ENCODE measurements at regions not wholly inside any gene's neighbourhood (a gene's known extent, or its start where the extent isn't known, plus 50 kb on each side); places are given as distances from the start of the nearest gene placed in this dataset.

- TF ChIP-seq CTCF (IDR thresholded peaks at IDR 0.05; ENCODE audit: insufficient read depth, low read length, poor library complexity, severe bottlenecking), result no peak
- no peaks in the 10 kb centered on the region for H3K36me3 ChIP-seq (ENCODE audit: control insufficient read depth, insufficient read depth, low read length)
- DNase-seq (ENCODE audit: low read depth), result no peak
- no peak overlapping the region for H3K4me3 ChIP-seq (ENCODE audit: low read depth, low read length)
- no peaks in the 10 kb centered on the region for H3K27me3 ChIP-seq (ENCODE audit: control insufficient read depth, insufficient read depth, low read length)
Measured at GRCh38 chr4:184575306-184575705, 73.9 kb downstream of the CASP3 start.

GRCh38 chr4:184574861-184575260, 74.4 kb downstream of the CASP3 start:
- H3K4me3 ChIP-seq (ENCODE audit: low read depth, low read length), result no peak overlapping the region
- H3K27me3 ChIP-seq (ENCODE audit: control insufficient read depth, insufficient read depth, low read length), result no peaks in the 10 kb centered on the region
- no peak for TF ChIP-seq CTCF (IDR thresholded peaks at IDR 0.05; ENCODE audit: insufficient read depth, low read length, poor library complexity, severe bottlenecking)
- DNase-seq (ENCODE audit: low read depth), result no peak
- H3K36me3 ChIP-seq (ENCODE audit: control insufficient read depth, insufficient read depth, low read length), result no peaks in the 10 kb centered on the region

- no peak for DNase-seq (ENCODE audit: low read depth)
- Histone ChIP-seq H3K27me3 (ENCODE audit: control insufficient read depth, insufficient read depth, low read length) (no peaks in the 10 kb centered on the region), H3K4me3 (ENCODE audit: low read depth, low read length) (no peak overlapping the region), H3K36me3 (ENCODE audit: control insufficient read depth, insufficient read depth, low read length) (no peaks in the 10 kb centered on the region)
- no peak for TF ChIP-seq CTCF (IDR thresholded peaks at IDR 0.05; ENCODE audit: insufficient read depth, low read length, poor library complexity, severe bottlenecking)
Measured at GRCh38 chr4:184573701-184574100, 75.5 kb downstream of the CASP3 start.

- DNase-seq (ENCODE audit: low read depth), result no peak
- Histone ChIP-seq H3K4me3 (ENCODE audit: low read depth, low read length) (no peak overlapping the region), H3K27me3 (ENCODE audit: control insufficient read depth, insufficient read depth, low read length) (no peaks in the 10 kb centered on the region), H3K36me3 (ENCODE audit: control insufficient read depth, insufficient read depth, low read length) (no peaks in the 10 kb centered on the region)
- TF ChIP-seq CTCF (IDR thresholded peaks at IDR 0.05; ENCODE audit: insufficient read depth, low read length, poor library complexity, severe bottlenecking), result no peak
Measured at GRCh38 chr4:184568770-184569169, 80.5 kb downstream of the CASP3 start.

GRCh38 chr4:184563621-184564020, 85.6 kb downstream of the CASP3 start:
- DNase-seq (ENCODE audit: low read depth), result no peak
- no peak for TF ChIP-seq CTCF (IDR thresholded peaks at IDR 0.05; ENCODE audit: insufficient read depth, low read length, poor library complexity, severe bottlenecking)

GRCh38 chr4:184558996-184559395, 84.6 kb upstream of the IRF2 start:
- no peaks in the 10 kb centered on the region for H3K36me3 ChIP-seq (ENCODE audit: control insufficient read depth, insufficient read depth, low read length)
- DNase-seq (ENCODE audit: low read depth), result no peak
- no peaks in the 10 kb centered on the region for H3K27me3 ChIP-seq (ENCODE audit: control insufficient read depth, insufficient read depth, low read length)
- H3K4me3 ChIP-seq (ENCODE audit: low read depth, low read length), result no peak overlapping the region
- no peak for TF ChIP-seq CTCF (IDR thresholded peaks at IDR 0.05; ENCODE audit: insufficient read depth, low read length, poor library complexity, severe bottlenecking)

More at GRCh38 chr4:184563621-184564020, 85.6 kb downstream of the CASP3 start:
- Histone ChIP-seq H3K36me3 (ENCODE audit: control insufficient read depth, insufficient read depth, low read length) (no peaks in the 10 kb centered on the region), H3K27me3 (ENCODE audit: control insufficient read depth, insufficient read depth, low read length) (no peaks in the 10 kb centered on the region), H3K4me3 (ENCODE audit: low read depth, low read length) (no peak overlapping the region)
